Skeletal muscle tissue (tissue), 3 donors: ENCODE measurements at regions not wholly inside any gene's neighbourhood (a gene's known extent, or its start where the extent isn't known, plus 50 kb on each side); places are given as distances from the start of the nearest gene placed in this dataset.

Source experiments
- H3K27ac ChIP-seq: one replicate; pipeline ENCODE4 v1.7.0; 2013; ENCODE audit warnings: mild to moderate bottlenecking, low read depth, low read length, inconsistent platforms
- H3K27me3 ChIP-seq, 3 donors: one replicate each; pipeline ENCODE4 v1.7.0; 2013; ENCODE audit warnings: low read length in 3 of 3; ENCODE audit not compliant: control insufficient read depth in 3 of 3, insufficient read depth in 3 of 3
- H3K36me3 ChIP-seq, 3 donors: one replicate each; pipeline ENCODE4 v1.7.0; 2013; ENCODE audit warnings: low read length in 3 of 3; ENCODE audit not compliant: control insufficient read depth in 3 of 3, insufficient read depth in 3 of 3
- H3K4me1 ChIP-seq, 3 donors: one replicate each; pipeline ENCODE4 v1.7.0; 2013; ENCODE audit warnings: low read length in 3 of 3, mild to moderate bottlenecking in 3 of 3; ENCODE audit not compliant: control insufficient read depth in 3 of 3, insufficient read depth in 3 of 3
- H3K4me3 ChIP-seq, 3 donors: one replicate each; pipeline ENCODE4 v1.7.0; 2013; ENCODE audit warnings: low read length in 3 of 3
- H3K9ac ChIP-seq, 3 donors: one replicate each; pipeline ENCODE4 v1.7.0; 2013; ENCODE audit warnings: low read length in 3 of 3, mild to moderate bottlenecking in 3 of 3, moderate library complexity in 2 of 3, low read depth in 1 of 3
- H3K9me3 ChIP-seq, 3 donors: one replicate each; pipeline ENCODE4 v1.7.0; 2013; ENCODE audit warnings: low read length in 3 of 3; ENCODE audit not compliant: control insufficient read depth in 3 of 3
- donor health status: Osteomylitis.

- Histone ChIP-seq H3K4me3 (no peak overlapping the region), H3K36me3 (no peaks in the 10 kb centered on the region), H3K27me3 (no peaks in the 10 kb centered on the region), H3K4me1 (no peaks in the 10 kb centered on the region), H3K9me3 (no peaks in the 10 kb centered on the region), H3K27ac (no peak overlapping the region), H3K9ac (no peak overlapping the region)
Measured at GRCh38 chr2:14428056-14428455, 204.5 kb upstream of the LRATD1 start.

- no peaks in the 10 kb centered on the region for H3K4me1 ChIP-seq
- no peaks in the 10 kb centered on the region for H3K27me3 ChIP-seq
- no peak overlapping the region for H3K9ac ChIP-seq
- no peak overlapping the region for H3K27ac ChIP-seq
- no peak overlapping the region for H3K4me3 ChIP-seq
- H3K9me3 ChIP-seq, result no peaks in the 10 kb centered on the region
- no peaks in the 10 kb centered on the region for H3K36me3 ChIP-seq
Measured at GRCh38 chr2:14433946-14434495, 198.5 kb upstream of the LRATD1 start.

- Histone ChIP-seq H3K4me1 (no peaks in the 10 kb centered on the region), H3K27ac (no peak overlapping the region)
Measured at GRCh38 chr2:14445670-14446069, 186.8 kb upstream of the LRATD1 start.

GRCh38 chr2:14448340-14448739 is 184.2 kb upstream of the LRATD1 start:
- H3K36me3 ChIP-seq, result no peaks in the 10 kb centered on the region
- no peak overlapping the region for H3K4me3 ChIP-seq
- H3K27ac ChIP-seq, result no peak overlapping the region
- no peaks in the 10 kb centered on the region for H3K9me3 ChIP-seq
- H3K27me3 ChIP-seq, result no peaks in the 10 kb centered on the region
- no peaks in the 10 kb centered on the region for H3K4me1 ChIP-seq
- no peak overlapping the region for H3K9ac ChIP-seq

More at GRCh38 chr2:14445670-14446069, 186.8 kb upstream of the LRATD1 start:
- no peak overlapping the region for H3K9ac ChIP-seq
- no peaks in the 10 kb centered on the region for H3K27me3 ChIP-seq
- no peaks in the 10 kb centered on the region for H3K9me3 ChIP-seq
- H3K4me3 ChIP-seq, result no peak overlapping the region
- H3K36me3 ChIP-seq, result no peaks in the 10 kb centered on the region

GRCh38 chr2:14451312-14451711 is 181.2 kb upstream of the LRATD1 start:
- H3K4me3 ChIP-seq, result no peak overlapping the region
- H3K27ac ChIP-seq, result no peak overlapping the region
- H3K9me3 ChIP-seq, result no peaks in the 10 kb centered on the region
- no peak overlapping the region for H3K9ac ChIP-seq
- H3K4me1 ChIP-seq, result no peaks in the 10 kb centered on the region
- H3K27me3 ChIP-seq, result no peaks in the 10 kb centered on the region
- H3K36me3 ChIP-seq, result no peaks in the 10 kb centered on the region

- Histone ChIP-seq H3K36me3 (no peaks in the 10 kb centered on the region), H3K4me1 (no peaks in the 10 kb centered on the region), H3K9ac (no peak overlapping the region), H3K27ac (no peak overlapping the region), H3K4me3 (no peak overlapping the region), H3K27me3 (no peaks in the 10 kb centered on the region), H3K9me3 (no peaks in the 10 kb centered on the region)
Measured at GRCh38 chr2:14454202-14454601, 178.3 kb upstream of the LRATD1 start.

- no peak overlapping the region for H3K27ac ChIP-seq
- no peaks in the 10 kb centered on the region for H3K27me3 ChIP-seq
- H3K4me1 ChIP-seq, result no peaks in the 10 kb centered on the region
- no peak overlapping the region for H3K9ac ChIP-seq
- H3K9me3 ChIP-seq, result no peaks in the 10 kb centered on the region
- H3K36me3 ChIP-seq, result no peaks in the 10 kb centered on the region
- no peak overlapping the region for H3K4me3 ChIP-seq
Measured at GRCh38 chr2:14459786-14460325, 172.7 kb upstream of the LRATD1 start.

- Histone ChIP-seq H3K36me3 (no peaks in the 10 kb centered on the region), H3K27me3 (no peaks in the 10 kb centered on the region), H3K4me3 (no peak overlapping the region), H3K9me3 (no peaks in the 10 kb centered on the region), H3K4me1 (no peaks in the 10 kb centered on the region), H3K9ac (no peak overlapping the region), H3K27ac (no peak overlapping the region)
Measured at GRCh38 chr2:14475994-14476393, 156.5 kb upstream of the LRATD1 start.

- Histone ChIP-seq H3K9ac (no peak overlapping the region), H3K4me1 (no peaks in the 10 kb centered on the region), H3K4me3 (no peak overlapping the region), H3K36me3 (no peaks in the 10 kb centered on the region), H3K27ac (no peak overlapping the region), H3K27me3 (no peaks in the 10 kb centered on the region), H3K9me3 (no peaks in the 10 kb centered on the region)
Measured at GRCh38 chr2:14479486-14479885, 153.0 kb upstream of the LRATD1 start.

GRCh38 chr2:14480120-14480519 is 152.4 kb upstream of the LRATD1 start:
- Histone ChIP-seq H3K9ac (no peak overlapping the region), H3K4me3 (no peak overlapping the region), H3K36me3 (no peaks in the 10 kb centered on the region), H3K9me3 (no peaks in the 10 kb centered on the region), H3K27me3 (no peaks in the 10 kb centered on the region), H3K4me1 (no peaks in the 10 kb centered on the region), H3K27ac (no peak overlapping the region)
